GM18907 (cell line): ENCODE measurements at regions not wholly inside any gene's neighbourhood (a gene's known extent, or its start where the extent isn't known, plus 50 kb on each side); places are given as distances from the start of the nearest gene placed in this dataset.

Experiments
- ATAC-seq: cut with Tn5 transposase; IDR thresholded peaks from one replicate; pipeline ENCODE4 v1.9.1; 2021; ENCODE audit warnings: mild to moderate bottlenecking, moderate library complexity; ENCODE audit not compliant: unreplicated experiment

DNA sequence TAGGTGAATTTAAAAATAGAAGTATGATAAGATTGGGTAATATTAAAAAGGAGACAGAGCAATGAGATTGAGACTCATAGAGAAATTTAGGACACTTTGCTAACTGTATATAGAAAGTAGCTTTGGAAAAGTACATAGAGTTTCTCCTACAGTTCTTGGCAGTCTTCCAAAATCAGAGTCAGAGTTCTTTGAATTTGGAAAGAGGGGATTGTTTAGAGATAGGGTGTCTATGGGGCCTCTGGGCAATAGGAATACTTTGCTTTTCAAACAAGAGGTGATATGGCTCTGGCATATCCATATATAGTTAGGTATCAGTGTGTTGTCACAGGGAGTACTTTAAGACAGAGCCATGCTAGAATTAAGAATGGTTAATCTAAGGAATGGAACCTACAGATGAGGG is 477.1 kb upstream of the KCNMB2 start:
- no peak for ATAC-seq

- no peak for ATAC-seq
Measured at GRCh38 chr3:178059836-178060235, 476.4 kb upstream of the KCNMB2 start.

GRCh38 chr3:178060407-178060806 is 475.8 kb upstream of the KCNMB2 start:
- ATAC-seq, result no peak

- ATAC-seq, result no peak
Measured at GRCh38 chr3:178062126-178062525, 474.1 kb upstream of the KCNMB2 start.

DNA sequence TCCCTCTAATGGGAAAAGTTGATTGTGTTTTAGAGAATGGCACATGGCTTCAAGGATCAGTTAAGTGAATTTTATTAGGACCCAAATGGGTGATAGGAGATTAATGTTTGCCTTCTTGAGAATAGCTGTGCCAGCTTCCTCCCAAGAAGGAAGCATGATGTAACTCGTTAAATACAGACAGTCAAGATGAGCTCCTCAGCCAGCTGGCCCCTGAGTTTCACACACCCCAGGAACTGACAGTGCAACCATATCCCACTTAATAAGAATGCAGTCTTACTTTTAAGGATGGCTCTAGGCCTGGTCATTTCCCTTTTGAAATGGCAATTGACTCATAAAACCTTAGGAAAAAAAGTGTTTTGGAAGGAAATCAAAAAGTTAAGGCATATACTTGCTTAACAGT is 472.8 kb upstream of the KCNMB2 start:
- no peak for ATAC-seq

- no peak for ATAC-seq
Measured at GRCh38 chr3:178067721-178068120, 468.5 kb upstream of the KCNMB2 start.

GRCh38 chr3:178072391-178073305 is 463.6 kb upstream of the KCNMB2 start:
- no peak for ATAC-seq

DNA sequence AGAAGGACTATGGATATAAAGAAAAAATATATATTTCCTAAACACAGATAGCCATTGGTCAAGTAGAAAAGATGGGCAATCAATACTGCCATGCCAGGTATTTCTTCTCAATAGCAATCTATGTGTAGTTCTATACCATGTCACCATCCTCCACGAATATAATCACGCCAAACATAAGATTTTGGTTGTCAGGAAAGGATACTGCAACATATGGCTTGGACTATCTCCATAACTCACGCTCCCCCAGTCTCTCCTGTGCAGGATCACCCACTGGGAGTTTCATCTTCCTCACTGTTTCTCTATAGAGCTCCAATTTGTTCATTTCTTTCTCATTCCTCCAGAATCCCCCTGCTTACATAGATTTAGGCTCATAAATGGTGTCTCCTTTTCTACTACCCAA is 462.9 kb upstream of the KCNMB2 start:
- ATAC-seq, result no peak

DNA sequence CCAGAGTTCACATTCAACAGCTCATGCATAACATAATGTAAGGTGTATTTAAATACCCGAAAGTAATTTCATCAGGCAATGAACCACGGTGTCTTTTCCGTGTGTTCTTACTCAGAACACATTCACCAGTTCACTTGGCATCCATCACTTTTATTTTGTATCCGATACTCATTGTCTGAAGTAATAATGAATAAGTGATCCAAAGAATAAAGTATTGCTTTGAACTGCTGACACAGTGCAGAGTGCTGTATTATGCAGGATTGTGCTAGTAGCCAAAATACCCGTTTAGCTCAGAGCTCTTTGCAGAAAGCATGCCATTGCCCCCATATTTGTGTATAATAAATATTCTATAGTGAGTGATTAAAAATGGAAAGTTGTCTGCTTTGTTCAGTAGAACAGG is 460.9 kb upstream of the KCNMB2 start:
- ATAC-seq, result no peak

- ATAC-seq, result no peak
Measured at GRCh38 chr3:178078953-178079352, 457.3 kb upstream of the KCNMB2 start.

DNA sequence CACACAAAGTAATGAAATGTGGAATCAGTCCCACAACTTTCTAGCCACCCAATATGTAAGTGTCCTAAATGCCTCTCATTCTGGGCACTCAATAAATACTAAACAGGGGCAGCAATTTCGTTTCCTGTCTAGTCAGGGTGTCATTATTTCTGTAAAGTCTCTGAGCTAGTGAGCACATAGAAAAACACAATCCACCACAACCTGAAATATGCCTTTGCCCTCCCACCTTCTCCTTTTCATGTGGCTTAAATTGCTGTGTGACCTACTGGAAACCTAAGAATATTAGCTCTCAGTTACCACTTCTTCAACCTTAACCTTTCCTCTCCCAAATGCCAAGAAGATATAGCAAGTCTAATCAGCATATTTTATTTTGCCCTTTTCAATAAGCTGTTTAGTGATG is 456.3 kb upstream of the KCNMB2 start:
- no peak for ATAC-seq

GRCh38 chr3:178082326-178082906 is 453.8 kb upstream of the KCNMB2 start:
- no peak for ATAC-seq

GRCh38 chr3:178083906-178084866 is 452.1 kb upstream of the KCNMB2 start:
- no peak for ATAC-seq

DNA sequence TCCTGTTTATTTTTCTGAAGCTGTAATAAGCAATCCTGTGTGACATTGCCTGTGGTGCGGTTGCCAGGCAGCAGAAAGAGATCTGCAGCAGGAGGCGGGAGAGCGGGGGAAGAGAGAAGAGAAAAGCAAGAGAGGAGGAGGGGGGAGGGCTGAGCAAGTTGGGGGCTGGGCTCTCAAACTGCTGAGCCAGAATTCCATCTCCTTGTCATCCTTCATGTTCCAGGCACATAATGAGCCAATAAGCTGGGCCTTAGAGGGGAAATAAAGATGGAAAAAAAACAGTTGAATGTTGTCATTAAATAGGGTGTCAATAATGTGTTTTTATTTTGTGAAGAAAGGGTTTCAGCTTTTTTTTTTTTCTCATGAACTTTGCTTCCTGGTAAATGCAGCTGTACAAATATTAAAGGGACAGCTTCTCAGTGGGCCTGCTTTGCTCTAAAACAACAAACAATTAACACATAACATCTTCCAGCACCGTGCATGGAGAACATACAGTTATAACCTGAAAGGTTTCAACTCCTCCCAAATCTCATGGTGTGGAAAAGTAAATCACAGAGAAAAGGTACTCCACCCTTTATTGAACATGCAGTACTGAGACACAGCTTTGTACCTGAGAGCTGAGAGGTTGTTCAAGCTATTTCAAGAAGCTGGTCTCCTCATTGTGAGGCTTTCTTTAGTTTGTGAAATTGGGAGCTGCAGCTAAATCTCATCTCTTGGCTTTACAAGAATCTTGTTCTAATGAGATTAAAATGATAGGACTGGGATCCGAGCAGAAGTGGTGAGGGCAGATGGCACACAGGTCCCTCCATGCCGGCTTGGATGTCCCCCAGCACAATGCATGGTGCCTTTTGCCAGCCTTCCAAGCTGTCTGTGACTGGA is 451.1 kb upstream of the KCNMB2 start:
- ATAC-seq, result no peak

DNA sequence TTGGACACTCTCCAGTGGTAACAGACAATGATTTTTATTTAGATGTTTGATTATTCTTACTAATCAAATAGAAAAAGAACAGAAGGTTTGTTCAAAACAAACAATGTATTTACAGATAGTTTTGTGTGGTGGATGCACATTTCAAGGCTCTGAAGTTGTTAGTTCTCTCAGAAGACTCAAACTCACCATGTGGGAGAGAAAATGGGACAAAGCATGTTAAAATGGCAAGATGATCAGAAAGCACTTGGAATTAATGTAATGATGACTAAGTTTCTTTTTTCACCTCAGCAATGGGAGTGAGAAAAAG is 450.5 kb upstream of the KCNMB2 start:
- ATAC-seq, result no peak

DNA sequence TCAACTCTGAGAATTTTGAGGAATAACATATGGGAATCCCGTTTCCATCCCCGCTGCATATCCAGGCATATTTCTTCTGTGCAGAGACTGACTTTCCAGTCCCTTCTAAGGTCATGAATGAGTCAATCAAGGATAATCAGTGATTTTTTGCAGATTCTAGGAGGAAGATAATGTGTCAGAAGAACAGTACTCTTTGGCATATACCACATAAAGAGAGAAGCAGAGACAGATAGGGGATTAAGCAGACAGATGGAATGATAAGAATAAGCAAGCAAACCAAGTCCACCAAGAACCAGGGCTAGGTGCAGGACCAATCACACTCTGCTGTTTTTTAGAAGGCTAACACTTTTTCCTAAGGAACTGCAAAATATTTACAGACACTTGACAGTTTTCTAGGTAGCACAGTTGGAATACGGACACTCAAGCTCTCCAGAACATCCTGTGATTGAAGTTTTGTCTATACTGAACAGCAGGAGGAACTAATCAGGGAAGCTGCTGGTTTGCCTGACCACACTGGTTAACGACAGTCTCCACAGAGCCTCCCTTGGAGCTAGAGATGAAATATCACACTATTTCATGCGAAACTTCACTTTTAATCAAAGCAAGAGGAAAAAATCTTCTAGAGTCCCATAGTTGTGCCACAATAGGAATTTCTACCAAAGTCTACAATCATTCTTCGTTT is 450.0 kb upstream of the KCNMB2 start:
- ATAC-seq, result no peak

DNA sequence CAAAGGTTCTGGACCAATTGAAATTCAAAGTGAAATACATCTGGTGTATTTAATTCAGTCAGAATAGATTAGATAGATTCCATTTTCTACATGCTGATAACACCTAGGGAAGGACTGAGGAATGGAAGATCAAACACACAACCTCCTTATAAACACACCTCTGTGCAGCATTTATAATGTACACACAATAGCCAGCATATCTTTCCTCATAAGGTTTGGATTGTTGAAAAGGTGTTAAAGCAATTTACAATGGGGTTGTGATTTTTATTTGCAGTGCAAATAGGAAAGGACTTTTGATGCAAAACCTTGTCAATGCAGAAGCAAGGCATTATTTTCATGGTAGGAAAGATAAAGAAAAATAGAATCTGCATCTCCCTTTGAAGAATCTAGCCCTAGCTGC is 448.9 kb upstream of the KCNMB2 start:
- ATAC-seq, result no peak

GRCh38 chr3:178088963-178089362 is 447.3 kb upstream of the KCNMB2 start:
- no peak for ATAC-seq

DNA sequence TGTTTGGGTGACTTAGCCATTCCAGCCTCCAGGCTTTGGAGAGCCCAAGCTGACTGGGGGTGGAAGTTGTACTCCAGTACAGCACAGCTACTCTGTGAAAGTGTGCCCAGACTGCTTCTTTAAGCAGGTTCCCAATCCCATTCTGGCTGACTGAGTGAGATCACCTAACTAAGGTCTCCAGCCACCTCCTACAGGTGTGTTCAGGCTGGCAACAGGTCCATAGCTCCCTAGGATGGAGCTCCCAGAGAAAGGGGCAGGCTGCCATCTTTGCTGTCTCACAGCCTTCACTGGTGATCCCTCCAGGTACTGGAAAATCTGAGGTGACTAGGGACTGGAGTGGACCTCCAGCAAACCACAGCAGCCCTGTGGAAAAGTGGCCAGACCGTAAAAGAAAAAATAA is 445.3 kb upstream of the KCNMB2 start:
- ATAC-seq, result no peak

- no peak for ATAC-seq
Measured at GRCh38 chr3:178095522-178095921, 440.7 kb upstream of the KCNMB2 start.
